Epithelial cell of proximal tubule (primary cell): ENCODE measurements at regions not wholly inside any gene's neighbourhood (a gene's known extent, or its start where the extent isn't known, plus 50 kb on each side); places are given as distances from the start of the nearest gene placed in this dataset.

ENCODE experiments used
- DNase-seq: peaks from one replicate; pipeline ENCODE4 v3.0.0-alpha.2; 2011; ENCODE audit warnings: low read depth
- H3K4me3 ChIP-seq: 2 replicates; pipeline ENCODE4 v1.5.1; 2011; ENCODE audit warnings: low read depth, mild to moderate bottlenecking, low read length
- TF ChIP-seq, protein P1 (sequence below): conservative IDR thresholded peaks from 2 replicates; pipeline ENCODE4 v1.5.1; 2012; ENCODE audit warnings: low read depth, mild to moderate bottlenecking, low read length

DNA sequence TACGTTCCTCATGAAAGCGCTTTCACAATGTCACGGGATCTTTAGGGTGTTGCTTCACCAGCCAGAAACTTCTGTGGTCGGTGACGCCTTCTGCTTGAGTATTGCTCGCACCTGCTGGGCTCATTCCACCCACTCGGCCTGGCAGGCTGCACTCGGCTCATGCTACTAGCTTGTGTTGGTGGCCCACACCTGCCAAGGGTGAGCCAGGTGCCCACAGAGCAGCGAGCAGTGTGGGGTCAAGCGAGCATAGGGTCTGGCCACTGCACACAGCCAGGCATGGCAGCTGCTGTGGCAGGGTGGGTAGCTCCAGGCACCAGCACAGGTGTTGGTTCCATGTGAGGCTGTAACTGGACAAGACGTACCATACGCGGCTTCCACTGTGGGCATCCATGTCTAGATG is 202.9 kb upstream of the CADM2 start:
- TF ChIP-seq, protein P1, sequence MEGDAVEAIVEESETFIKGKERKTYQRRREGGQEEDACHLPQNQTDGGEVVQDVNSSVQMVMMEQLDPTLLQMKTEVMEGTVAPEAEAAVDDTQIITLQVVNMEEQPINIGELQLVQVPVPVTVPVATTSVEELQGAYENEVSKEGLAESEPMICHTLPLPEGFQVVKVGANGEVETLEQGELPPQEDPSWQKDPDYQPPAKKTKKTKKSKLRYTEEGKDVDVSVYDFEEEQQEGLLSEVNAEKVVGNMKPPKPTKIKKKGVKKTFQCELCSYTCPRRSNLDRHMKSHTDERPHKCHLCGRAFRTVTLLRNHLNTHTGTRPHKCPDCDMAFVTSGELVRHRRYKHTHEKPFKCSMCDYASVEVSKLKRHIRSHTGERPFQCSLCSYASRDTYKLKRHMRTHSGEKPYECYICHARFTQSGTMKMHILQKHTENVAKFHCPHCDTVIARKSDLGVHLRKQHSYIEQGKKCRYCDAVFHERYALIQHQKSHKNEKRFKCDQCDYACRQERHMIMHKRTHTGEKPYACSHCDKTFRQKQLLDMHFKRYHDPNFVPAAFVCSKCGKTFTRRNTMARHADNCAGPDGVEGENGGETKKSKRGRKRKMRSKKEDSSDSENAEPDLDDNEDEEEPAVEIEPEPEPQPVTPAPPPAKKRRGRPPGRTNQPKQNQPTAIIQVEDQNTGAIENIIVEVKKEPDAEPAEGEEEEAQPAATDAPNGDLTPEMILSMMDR: no peak

DNA sequence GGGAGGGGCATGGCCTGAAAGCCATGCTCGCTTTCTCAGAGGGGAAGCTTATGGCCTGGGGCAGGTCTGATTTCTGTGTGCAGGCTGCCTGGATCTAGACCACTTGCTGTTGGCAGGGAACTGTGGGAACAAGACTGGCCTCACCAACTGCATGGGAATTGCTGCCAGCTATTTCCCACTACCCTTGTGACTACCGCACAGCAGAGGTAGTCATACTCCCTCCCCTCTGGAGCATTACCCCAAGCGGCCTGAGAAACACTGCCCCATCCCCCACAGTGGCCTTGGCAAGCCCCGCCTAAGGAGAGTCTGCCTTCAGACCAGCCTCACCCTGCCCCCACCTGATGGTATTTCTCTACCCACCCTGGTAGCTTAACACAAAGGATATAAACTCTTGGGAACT is 199.4 kb upstream of the CADM2 start:
- no peak overlapping the region for H3K4me3 ChIP-seq
- TF ChIP-seq, protein P1: no peak
- DNase-seq: no peak

More for the DNA sequence above, 202.9 kb upstream of the CADM2 start:
- H3K4me3 ChIP-seq: no peak overlapping the region
- no peak for DNase-seq

DNA sequence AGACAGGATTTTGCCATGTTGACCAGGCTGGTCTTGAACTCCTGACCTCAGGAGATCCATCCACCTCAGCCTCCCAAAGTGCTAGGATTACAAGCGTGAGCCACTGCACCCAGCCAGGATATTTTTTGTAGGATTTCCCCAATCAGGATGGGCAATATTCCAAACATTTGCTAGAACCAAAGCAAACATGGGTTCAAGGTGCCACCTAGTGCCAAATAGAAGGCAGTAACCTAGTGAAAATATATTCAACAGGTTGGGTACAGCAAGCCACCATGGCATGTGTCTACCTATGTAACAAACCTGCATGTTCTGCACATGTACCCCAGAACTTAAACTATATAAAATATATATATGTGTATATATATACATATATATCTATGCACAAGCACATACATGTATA is 185.9 kb upstream of the CADM2 start:
- H3K4me3 ChIP-seq: no peak overlapping the region
- TF ChIP-seq, protein P1: no peak
- DNase-seq: no peak

DNA sequence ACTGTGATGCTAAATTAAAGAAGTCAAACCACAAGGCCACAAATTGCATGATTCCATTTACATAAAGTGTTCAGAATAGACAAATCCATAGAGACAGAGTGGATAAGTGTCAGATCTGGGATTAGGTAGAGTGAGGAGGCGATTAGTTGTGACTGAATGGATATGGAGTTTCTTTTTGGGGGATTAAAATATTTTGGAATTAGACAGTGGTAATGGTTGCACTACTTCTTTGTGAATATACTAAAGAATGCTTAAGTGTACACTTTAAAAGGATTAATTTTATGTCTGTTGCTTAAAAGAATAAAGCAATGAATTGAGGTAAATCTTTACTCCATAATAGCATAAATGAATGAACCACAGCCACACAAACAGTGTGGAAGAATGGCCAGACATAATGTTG is 175.5 kb upstream of the CADM2 start:
- H3K4me3 ChIP-seq: no peak overlapping the region
- TF ChIP-seq, protein P1: no peak
- DNase-seq: no peak

DNA sequence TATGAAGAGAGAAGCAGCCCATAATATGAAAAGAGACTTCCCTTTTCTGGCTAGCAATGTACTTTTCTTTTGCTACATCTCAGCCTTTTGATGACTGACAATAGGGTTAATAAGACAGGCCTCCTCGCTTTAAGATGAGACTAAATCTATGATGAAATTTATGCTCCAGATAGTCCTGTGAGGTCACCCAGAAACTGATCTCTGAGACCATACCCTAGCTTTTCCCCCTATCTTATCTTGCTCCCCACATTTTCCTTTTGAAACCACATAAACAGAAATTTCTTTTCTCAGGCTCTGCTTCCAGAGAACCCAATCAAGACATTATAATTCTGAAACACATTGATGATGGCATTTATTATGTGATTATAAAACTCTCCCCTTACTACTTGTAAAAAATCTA is 168.8 kb upstream of the CADM2 start:
- TF ChIP-seq, protein P1: no peak
- DNase-seq: no peak

DNA sequence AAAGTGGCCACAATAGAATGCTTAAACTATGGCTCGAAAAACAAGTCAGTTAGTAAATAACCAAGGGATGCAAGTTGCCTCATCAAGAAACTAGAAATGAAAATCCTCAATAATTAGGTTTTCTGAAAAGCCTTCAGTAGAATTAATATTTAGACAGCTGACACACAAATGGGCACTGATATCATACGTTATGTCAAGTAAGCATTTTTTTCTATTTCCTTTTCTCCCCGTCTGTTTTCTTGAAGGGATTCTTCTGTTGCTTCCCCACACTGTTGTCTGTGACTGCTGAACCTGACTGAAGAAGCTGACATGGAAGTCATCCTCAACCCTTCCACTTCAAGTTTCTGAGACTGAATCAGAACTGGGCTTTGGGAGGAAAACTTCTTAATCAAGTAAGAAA is 151.8 kb upstream of the CADM2 start:
- no peak overlapping the region for H3K4me3 ChIP-seq
- TF ChIP-seq, protein P1: no peak
- no peak for DNase-seq

More for the DNA sequence above, 168.8 kb upstream of the CADM2 start:
- no peak overlapping the region for H3K4me3 ChIP-seq

DNA sequence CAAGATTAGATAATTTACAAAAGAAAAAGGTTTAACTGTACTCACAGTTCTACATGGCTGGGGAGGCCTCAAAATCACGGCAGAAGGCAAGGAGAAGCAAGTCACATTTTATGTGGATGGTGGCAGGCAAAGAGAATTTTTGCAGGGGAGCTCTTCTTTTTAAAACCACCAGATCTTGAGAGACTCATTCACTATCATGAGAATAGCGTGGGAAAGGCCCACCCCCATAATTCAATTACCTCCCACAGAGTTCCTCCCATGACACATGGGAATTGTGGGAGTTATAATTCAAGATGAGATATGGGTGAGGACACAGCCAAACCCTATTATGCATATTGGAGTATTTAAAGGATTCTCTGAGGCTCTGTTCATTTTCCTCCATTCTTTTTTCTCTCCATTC is 138.7 kb upstream of the CADM2 start:
- TF ChIP-seq, protein P1: no peak
- no peak for DNase-seq
- H3K4me3 ChIP-seq: no peak overlapping the region
